ENCODE measurements at regions not wholly inside any gene's neighbourhood (a gene's known extent, or its start where the extent isn't known, plus 50 kb on each side); places are given as distances from the start of the nearest gene placed in this dataset.

DNA sequence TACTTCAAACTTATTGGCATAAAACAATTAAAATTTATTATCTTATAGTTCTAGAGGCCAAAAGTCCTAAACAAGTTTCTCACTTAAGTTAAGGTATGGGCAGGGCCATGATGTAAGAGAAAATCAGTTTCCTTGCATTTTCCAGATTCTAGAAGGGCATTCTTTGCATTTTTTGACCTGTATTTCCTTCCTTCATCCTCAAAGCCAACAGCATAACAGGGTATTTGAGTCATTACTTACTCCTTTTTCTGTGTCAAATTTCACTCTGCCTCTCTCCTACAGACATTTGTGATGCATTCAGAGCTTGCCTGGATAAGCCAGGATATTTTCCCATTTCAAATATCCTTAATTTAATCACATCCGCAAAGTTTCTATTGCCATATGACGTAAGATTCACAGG, 1499.0 kb downstream of the EFNA5 start:
- Histone ChIP-seq H3K27ac (ENCODE audit: low read depth, low read length) (no peak overlapping the region), H3K9me3 (ENCODE audit: control insufficient read depth in 3 of 3, low read length in 3 of 3) (no peaks in the 10 kb centered on the region)

GRCh38 chr5:106171132-106171531, 1499.6 kb downstream of the EFNA5 start:
- no peak overlapping the region for H3K27ac ChIP-seq (ENCODE audit: low read depth, low read length)
- no peak overlapping the region for H3K9ac ChIP-seq (ENCODE audit: low read depth in 1 of 3, low read length in 3 of 3)
- H3K27me3 ChIP-seq (ENCODE audit: control insufficient read depth in 3 of 3, insufficient read depth in 3 of 3, low read length in 3 of 3) = no peaks in the 10 kb centered on the region
- H3K4me1 ChIP-seq (ENCODE audit: control insufficient read depth in 3 of 3, insufficient read depth in 3 of 3, low read length in 3 of 3) = no peaks in the 10 kb centered on the region
- H3K4me3 ChIP-seq (ENCODE audit: low read length in 3 of 3) = no peak overlapping the region
- H3K36me3 ChIP-seq (ENCODE audit: control insufficient read depth in 3 of 3, insufficient read depth in 3 of 3, low read length in 3 of 3) = no peaks in the 10 kb centered on the region
- H3K9me3 ChIP-seq (ENCODE audit: control insufficient read depth in 3 of 3, low read length in 3 of 3) = no peaks in the 10 kb centered on the region

More for the DNA sequence above, 1499.0 kb downstream of the EFNA5 start:
- Histone ChIP-seq H3K9ac (ENCODE audit: low read depth in 1 of 3, low read length in 3 of 3) (no peak overlapping the region), H3K27me3 (ENCODE audit: control insufficient read depth in 3 of 3, insufficient read depth in 3 of 3, low read length in 3 of 3) (no peaks in the 10 kb centered on the region), H3K36me3 (ENCODE audit: control insufficient read depth in 3 of 3, insufficient read depth in 3 of 3, low read length in 3 of 3) (no peaks in the 10 kb centered on the region), H3K4me1 (ENCODE audit: control insufficient read depth in 3 of 3, insufficient read depth in 3 of 3, low read length in 3 of 3) (no peaks in the 10 kb centered on the region), H3K4me3 (ENCODE audit: low read length in 3 of 3) (no peak overlapping the region)

DNA sequence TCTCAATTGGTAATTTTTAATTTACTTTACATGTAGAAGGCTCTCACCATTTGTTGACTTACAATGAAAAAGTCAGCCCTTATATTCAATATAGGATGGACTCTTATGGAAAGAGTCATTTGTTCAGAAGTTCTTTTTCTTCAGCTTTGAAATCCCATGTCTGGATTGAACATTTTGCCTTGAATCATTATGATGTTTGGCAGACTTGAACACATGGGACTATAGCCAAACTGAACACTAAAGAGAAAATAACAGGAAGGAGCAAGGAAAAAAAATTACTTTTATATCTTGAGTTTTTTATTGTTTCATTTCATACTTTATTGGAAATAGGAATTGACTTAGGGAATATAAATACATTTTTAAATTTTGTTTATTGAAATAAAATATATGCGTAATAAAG, 1503.0 kb downstream of the EFNA5 start:
- H3K36me3 ChIP-seq (ENCODE audit: control insufficient read depth in 3 of 3, insufficient read depth in 3 of 3, low read length in 3 of 3) = no peaks in the 10 kb centered on the region
- no peak overlapping the region for H3K4me3 ChIP-seq (ENCODE audit: low read length in 3 of 3)
- no peaks in the 10 kb centered on the region for H3K27me3 ChIP-seq (ENCODE audit: control insufficient read depth in 3 of 3, insufficient read depth in 3 of 3, low read length in 3 of 3)
- no peaks in the 10 kb centered on the region for H3K9me3 ChIP-seq (ENCODE audit: control insufficient read depth in 3 of 3, low read length in 3 of 3)
- H3K4me1 ChIP-seq (ENCODE audit: control insufficient read depth in 3 of 3, insufficient read depth in 3 of 3, low read length in 3 of 3) = no peaks in the 10 kb centered on the region
- H3K27ac ChIP-seq (ENCODE audit: low read depth, low read length) = no peak overlapping the region
- H3K9ac ChIP-seq (ENCODE audit: low read depth in 1 of 3, low read length in 3 of 3) = no peak overlapping the region

- H3K36me3 ChIP-seq (ENCODE audit: control insufficient read depth in 3 of 3, insufficient read depth in 3 of 3, low read length in 3 of 3) = no peaks in the 10 kb centered on the region
- no peak overlapping the region for H3K9ac ChIP-seq (ENCODE audit: low read depth in 1 of 3, low read length in 3 of 3)
These were observed 1507.5 kb downstream of the EFNA5 start for GRCh38 chr5:106163233-106163632.

DNA sequence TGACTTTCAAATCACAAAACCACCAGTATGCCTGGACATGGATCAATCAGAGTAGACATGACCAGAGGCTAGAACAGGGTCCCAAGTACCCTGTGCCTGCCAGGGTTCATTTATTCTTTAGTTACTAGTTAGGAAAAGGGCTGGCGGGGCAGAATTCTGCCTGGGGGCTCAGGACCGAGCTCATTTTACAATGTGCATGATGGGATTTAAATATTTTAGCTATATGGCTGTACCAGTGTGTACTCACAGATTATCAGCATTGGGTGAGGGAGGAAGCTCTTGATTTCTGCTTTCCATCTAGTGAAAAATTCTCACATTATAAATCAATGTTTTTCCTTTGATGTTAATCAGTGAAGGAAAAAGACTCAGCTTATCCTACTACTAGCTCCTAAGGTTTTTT, 1511.1 kb downstream of the EFNA5 start:
- Histone ChIP-seq H3K9me3 (ENCODE audit: control insufficient read depth in 3 of 3, low read length in 3 of 3) (no peaks in the 10 kb centered on the region), H3K9ac (ENCODE audit: low read depth in 1 of 3, low read length in 3 of 3) (no peak overlapping the region)

More at GRCh38 chr5:106163233-106163632, 1507.5 kb downstream of the EFNA5 start:
- H3K4me1 ChIP-seq (ENCODE audit: control insufficient read depth in 3 of 3, insufficient read depth in 3 of 3, low read length in 3 of 3) = no peaks in the 10 kb centered on the region
- H3K27me3 ChIP-seq (ENCODE audit: control insufficient read depth in 3 of 3, insufficient read depth in 3 of 3, low read length in 3 of 3) = no peaks in the 10 kb centered on the region
- no peak overlapping the region for H3K4me3 ChIP-seq (ENCODE audit: low read length in 3 of 3)
- H3K27ac ChIP-seq (ENCODE audit: low read depth, low read length) = no peak overlapping the region
- no peaks in the 10 kb centered on the region for H3K9me3 ChIP-seq (ENCODE audit: control insufficient read depth in 3 of 3, low read length in 3 of 3)

GRCh38 chr5:106154280-106154716, 1516.4 kb downstream of the EFNA5 start:
- H3K27ac ChIP-seq (ENCODE audit: low read depth, low read length) = no peak overlapping the region

More for the DNA sequence above, 1511.1 kb downstream of the EFNA5 start:
- no peaks in the 10 kb centered on the region for H3K36me3 ChIP-seq (ENCODE audit: control insufficient read depth in 3 of 3, insufficient read depth in 3 of 3, low read length in 3 of 3)
- no peak overlapping the region for H3K4me3 ChIP-seq (ENCODE audit: low read length in 3 of 3)
- H3K4me1 ChIP-seq (ENCODE audit: control insufficient read depth in 3 of 3, insufficient read depth in 3 of 3, low read length in 3 of 3) = no peaks in the 10 kb centered on the region
- H3K27me3 ChIP-seq (ENCODE audit: control insufficient read depth in 3 of 3, insufficient read depth in 3 of 3, low read length in 3 of 3) = no peaks in the 10 kb centered on the region
- H3K27ac ChIP-seq (ENCODE audit: low read depth, low read length) = no peak overlapping the region

GRCh38 chr5:106152569-106152968, 1518.2 kb downstream of the EFNA5 start:
- Histone ChIP-seq H3K9ac (ENCODE audit: low read depth in 1 of 3, low read length in 3 of 3) (no peak overlapping the region), H3K9me3 (ENCODE audit: control insufficient read depth in 3 of 3, low read length in 3 of 3) (no peaks in the 10 kb centered on the region), H3K36me3 (ENCODE audit: control insufficient read depth in 3 of 3, insufficient read depth in 3 of 3, low read length in 3 of 3) (no peaks in the 10 kb centered on the region), H3K27ac (ENCODE audit: low read depth, low read length) (no peak overlapping the region), H3K27me3 (ENCODE audit: control insufficient read depth in 3 of 3, insufficient read depth in 3 of 3, low read length in 3 of 3) (no peaks in the 10 kb centered on the region), H3K4me3 (ENCODE audit: low read length in 3 of 3) (no peak overlapping the region), H3K4me1 (ENCODE audit: control insufficient read depth in 3 of 3, insufficient read depth in 3 of 3, low read length in 3 of 3) (no peaks in the 10 kb centered on the region)

More at GRCh38 chr5:106154280-106154716, 1516.4 kb downstream of the EFNA5 start:
- Histone ChIP-seq H3K9ac (ENCODE audit: low read depth in 1 of 3, low read length in 3 of 3) (no peak overlapping the region), H3K27me3 (ENCODE audit: control insufficient read depth in 3 of 3, insufficient read depth in 3 of 3, low read length in 3 of 3) (no peaks in the 10 kb centered on the region), H3K9me3 (ENCODE audit: control insufficient read depth in 3 of 3, low read length in 3 of 3) (no peaks in the 10 kb centered on the region), H3K36me3 (ENCODE audit: control insufficient read depth in 3 of 3, insufficient read depth in 3 of 3, low read length in 3 of 3) (no peaks in the 10 kb centered on the region), H3K4me1 (ENCODE audit: control insufficient read depth in 3 of 3, insufficient read depth in 3 of 3, low read length in 3 of 3) (no peaks in the 10 kb centered on the region), H3K4me3 (ENCODE audit: low read length in 3 of 3) (no peak overlapping the region)

DNA sequence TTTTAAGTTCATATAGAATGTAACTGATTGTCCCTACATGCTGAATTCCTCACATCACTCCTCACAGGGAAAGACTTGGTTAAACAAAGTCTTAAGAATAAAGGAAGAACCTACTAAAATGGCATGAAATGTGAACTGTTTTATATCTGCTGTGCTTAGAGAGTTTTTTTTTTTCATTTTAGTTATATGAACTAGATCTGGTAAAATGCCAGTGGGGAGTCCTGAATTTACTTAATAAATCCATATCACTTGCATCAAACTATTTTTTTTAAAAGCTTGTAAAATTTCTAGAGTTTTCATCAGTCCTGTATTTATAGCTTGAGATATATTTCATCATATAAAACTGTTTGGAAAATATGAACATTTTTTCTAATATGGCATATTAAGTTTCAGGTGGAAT, 1528.6 kb downstream of the EFNA5 start:
- Histone ChIP-seq H3K9me3 (ENCODE audit: control insufficient read depth in 3 of 3, low read length in 3 of 3) (no peaks in the 10 kb centered on the region), H3K36me3 (ENCODE audit: control insufficient read depth in 3 of 3, insufficient read depth in 3 of 3, low read length in 3 of 3) (no peaks in the 10 kb centered on the region), H3K4me1 (ENCODE audit: control insufficient read depth in 3 of 3, insufficient read depth in 3 of 3, low read length in 3 of 3) (peaks cover 2 to 6% (median 4%) of the 10 kb centered on the region in 3 donors), H3K27me3 (ENCODE audit: control insufficient read depth in 3 of 3, insufficient read depth in 3 of 3, low read length in 3 of 3) (no peaks in the 10 kb centered on the region), H3K4me3 (ENCODE audit: low read length in 3 of 3) (no peak overlapping the region), H3K9ac (ENCODE audit: low read depth in 1 of 3, low read length in 3 of 3) (no peak overlapping the region), H3K27ac (ENCODE audit: low read depth, low read length) (no peak overlapping the region)

GRCh38 chr5:106140101-106140500, 1530.6 kb downstream of the EFNA5 start:
- H3K4me3 ChIP-seq (ENCODE audit: low read length in 3 of 3) = no peak overlapping the region
- no peak overlapping the region for H3K27ac ChIP-seq (ENCODE audit: low read depth, low read length)
- no peak overlapping the region for H3K9ac ChIP-seq (ENCODE audit: low read depth in 1 of 3, low read length in 3 of 3)
- H3K27me3 ChIP-seq (ENCODE audit: control insufficient read depth in 3 of 3, insufficient read depth in 3 of 3, low read length in 3 of 3) = no peaks in the 10 kb centered on the region
- no peaks in the 10 kb centered on the region for H3K36me3 ChIP-seq (ENCODE audit: control insufficient read depth in 3 of 3, insufficient read depth in 3 of 3, low read length in 3 of 3)
- H3K9me3 ChIP-seq (ENCODE audit: control insufficient read depth in 3 of 3, low read length in 3 of 3) = no peaks in the 10 kb centered on the region
- peaks cover 2 to 6% (median 4%) of the 10 kb centered on the region in 3 donors for H3K4me1 ChIP-seq (ENCODE audit: control insufficient read depth in 3 of 3, insufficient read depth in 3 of 3, low read length in 3 of 3)

DNA sequence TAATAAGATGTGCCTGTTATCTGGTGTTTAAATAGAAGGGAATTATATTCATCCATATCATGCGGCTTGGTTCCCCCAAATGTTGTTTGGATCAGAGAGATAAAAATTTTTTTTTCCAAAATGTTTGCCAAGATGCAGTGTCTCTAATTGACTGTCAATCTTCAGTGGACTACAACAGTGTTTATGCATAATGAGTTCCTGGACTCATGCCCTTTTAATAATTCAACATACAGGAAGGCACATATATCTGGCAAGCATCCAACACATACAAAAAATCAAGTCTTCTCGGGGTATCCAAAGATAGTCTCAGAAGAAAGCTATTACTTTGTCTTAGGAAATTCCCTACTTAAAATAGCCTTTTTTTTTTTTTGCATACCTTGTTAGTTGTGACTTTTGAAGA, 1534.7 kb downstream of the EFNA5 start:
- Histone ChIP-seq H3K27me3 (ENCODE audit: control insufficient read depth in 3 of 3, insufficient read depth in 3 of 3, low read length in 3 of 3) (no peaks in the 10 kb centered on the region), H3K9me3 (ENCODE audit: control insufficient read depth in 3 of 3, low read length in 3 of 3) (no peaks in the 10 kb centered on the region), H3K4me1 (ENCODE audit: control insufficient read depth in 3 of 3, insufficient read depth in 3 of 3, low read length in 3 of 3) (no peaks in the 10 kb centered on the region), H3K9ac (ENCODE audit: low read depth in 1 of 3, low read length in 3 of 3) (no peak overlapping the region), H3K27ac (ENCODE audit: low read depth, low read length) (no peak overlapping the region), H3K4me3 (ENCODE audit: low read length in 3 of 3) (no peak overlapping the region), H3K36me3 (ENCODE audit: control insufficient read depth in 3 of 3, insufficient read depth in 3 of 3, low read length in 3 of 3) (no peaks in the 10 kb centered on the region)

- no peaks in the 10 kb centered on the region for H3K36me3 ChIP-seq (ENCODE audit: control insufficient read depth in 3 of 3, insufficient read depth in 3 of 3, low read length in 3 of 3)
- no peak overlapping the region for H3K4me3 ChIP-seq (ENCODE audit: low read length in 3 of 3)
- H3K9ac ChIP-seq (ENCODE audit: low read depth in 1 of 3, low read length in 3 of 3) = no peak overlapping the region
- H3K4me1 ChIP-seq (ENCODE audit: control insufficient read depth in 3 of 3, insufficient read depth in 3 of 3, low read length in 3 of 3) = no peaks in the 10 kb centered on the region
- H3K27me3 ChIP-seq (ENCODE audit: control insufficient read depth in 3 of 3, insufficient read depth in 3 of 3, low read length in 3 of 3) = no peaks in the 10 kb centered on the region
- H3K27ac ChIP-seq (ENCODE audit: low read depth, low read length) = no peak overlapping the region
- H3K9me3 ChIP-seq (ENCODE audit: control insufficient read depth in 3 of 3, low read length in 3 of 3) = no peaks in the 10 kb centered on the region
These were observed 1535.3 kb downstream of the EFNA5 start for GRCh38 chr5:106135473-106135872.
